ENCODE measurements at regions not wholly inside any gene's neighbourhood (a gene's known extent, or its start where the extent isn't known, plus 50 kb on each side); places are given as distances from the start of the nearest gene placed in this dataset.

- TF ChIP-seq TRIM22 (IDR thresholded peaks at IDR 0.05), result no peak
Measured at GRCh38 chr6:153485072-153485471, 354.0 kb upstream of the RGS17 start (continued).

- Histone ChIP-seq H3K36me3 (replicated peaks in 1 of 2; ENCODE audit: control insufficient read depth in 1 of 2, insufficient read depth in 2 of 2, low read length in 2 of 2) (no peaks in the 10 kb centered on the region), H3K9ac (ENCODE audit: insufficient read depth, low read depth, low read length) (no peak overlapping the region), H3K27me3 (ENCODE audit: control insufficient read depth in 1 of 2, insufficient read depth in 2 of 2, low read length in 2 of 2) (no peaks in the 10 kb centered on the region), H2AFZ (ENCODE audit: low read length) (no peak overlapping the region), H3K9me3 (ENCODE audit: low read length) (peaks cover 14% of the 10 kb centered on the region; the same call in 1 of the 2 replicates), H3K4me2 (ENCODE audit: low read depth, low read length) (no peak overlapping the region), H4K20me1 (ENCODE audit: insufficient read depth, low read length) (no peaks in the 10 kb centered on the region), H3K4me1 (ENCODE audit: insufficient read depth, low read length) (no peaks in the 10 kb centered on the region), H3K4me3 (replicated peaks in 1 of 3; ENCODE audit: insufficient read depth in 1 of 3, low read depth in 2 of 3, low read length in 3 of 3) (no peak overlapping the region), H3K79me2 (ENCODE audit: insufficient read depth, low read length) (no peaks in the 10 kb centered on the region), H3K27ac (ENCODE audit: extremely low read length, insufficient read depth, low read length) (no peak overlapping the region)
- DNase-seq (ENCODE audit: low spot score) (no peak), FAIRE-seq (no peak), ATAC-seq (no peak)
- WGBS (ENCODE audit: low lambda C conversion rate), result 3% methylated on average over 1 of the region's 1 CpG
- POLR2A ChIA-PET, result no interaction called here
- no TSS peak for BruUV-seq (replicated peaks)
- intact Hi-C loops (cut with micrococcal nuclease; ENCODE audit: unreplicated experiment), result no loop called here
- CTCF ChIA-PET (ENCODE audit: low intra/inter-chr PET ratio, low total read pairs), result no interaction called here
- in situ Hi-C loops (cut with HindIII; ENCODE audit: extremely low pct_ligation_motif_present, low pct_unique_long_range_greater_than_20kb), result no loop called here
- TF ChIP-seq GMEB2 (CRISPR knock-in tag; IDR thresholded peaks at IDR 0.05; ENCODE audit: low read depth) (no peak), ZNF567 (CRISPR knock-in tag; IDR thresholded peaks at IDR 0.05; ENCODE audit: borderline replicate concordance) (no peak), CREM (IDR thresholded peaks at IDR 0.05) (no peak), CREM (CRISPR knock-in tag; IDR thresholded peaks at IDR 0.05) (no peak), ZNF205 (CRISPR knock-in tag; IDR thresholded peaks at IDR 0.05) (no peak), MXD4 (CRISPR knock-in tag; IDR thresholded peaks at IDR 0.05) (no peak), TSC22D2 (CRISPR knock-in tag; IDR thresholded peaks at IDR 0.05; ENCODE audit: borderline replicate concordance) (no peak), CENPT (CRISPR knock-in tag; IDR thresholded peaks at IDR 0.05; ENCODE audit: low read depth) (no peak), ZBTB8A (CRISPR knock-in tag; IDR thresholded peaks at IDR 0.05; ENCODE audit: borderline replicate concordance, low read depth) (no peak), YY1 (IDR thresholded peaks at IDR 0.05; ENCODE audit: insufficient read depth, insufficient replicate concordance, low read depth, low read length) (no peak), PBX3 (CRISPR knock-in tag; IDR thresholded peaks at IDR 0.05; ENCODE audit: borderline replicate concordance) (no peak), ZNF33A (CRISPR knock-in tag; IDR thresholded peaks at IDR 0.05; ENCODE audit: borderline replicate concordance) (no peak), PATZ1 (CRISPR knock-in tag; IDR thresholded peaks at IDR 0.05) (no peak), PHF8 (CRISPR knock-in tag; IDR thresholded peaks at IDR 0.05) (no peak), NCOA5 (CRISPR knock-in tag; IDR thresholded peaks at IDR 0.05) (no peak)
Measured at GRCh38 chr6:153484056-153484455, 353.0 kb upstream of the RGS17 start.
